Trophoblast cell (in vitro differentiated cells and primary cell): ENCODE measurements at regions not wholly inside any gene's neighbourhood (a gene's known extent, or its start where the extent isn't known, plus 50 kb on each side); places are given as distances from the start of the nearest gene placed in this dataset.

Experiments
- DNase-seq, 2 donors: peaks; one replicate each; pipeline ENCODE4 v3.0.0-alpha.2; 2016
- H2AFZ ChIP-seq: 2 replicates; pipeline ENCODE4 v1.6.1; 2013; ENCODE audit warnings: low read length, moderate library complexity, mild to moderate bottlenecking; ENCODE audit not compliant: insufficient read depth, poor library complexity
- H2AK5ac ChIP-seq: 2 replicates; pipeline ENCODE4 v1.6.1; 2013; ENCODE audit warnings: mild to moderate bottlenecking, low read length
- H2BK120ac ChIP-seq: 2 replicates; pipeline ENCODE4 v1.6.1; 2013; ENCODE audit warnings: low read length, mild to moderate bottlenecking, moderate library complexity; ENCODE audit not compliant: insufficient read depth, poor library complexity
- H2BK12ac ChIP-seq: 2 replicates; pipeline ENCODE4 v1.6.1; 2013; ENCODE audit warnings: mild to moderate bottlenecking, low read length, moderate library complexity
- H2BK5ac ChIP-seq: 2 replicates; pipeline ENCODE4 v1.6.1; 2013; ENCODE audit warnings: low read length, low read depth, moderate library complexity, mild to moderate bottlenecking; ENCODE audit not compliant: poor library complexity
- H3K14ac ChIP-seq: 2 replicates; pipeline ENCODE4 v1.6.1; 2013; ENCODE audit warnings: mild to moderate bottlenecking, low read length
- H3K18ac ChIP-seq: 2 replicates; pipeline ENCODE4 v1.6.1; 2013; ENCODE audit warnings: mild to moderate bottlenecking, low read length
- H3K23ac ChIP-seq: 2 replicates; pipeline ENCODE4 v1.6.1; 2013; ENCODE audit warnings: low read length
- H3K27ac ChIP-seq: 2 replicates; pipeline ENCODE4 v1.5.1; 2013; ENCODE audit warnings: low read depth, mild to moderate bottlenecking, inconsistent platforms, low read length, moderate library complexity
- H3K27me3 ChIP-seq: 2 replicates; pipeline ENCODE4 v1.6.1; 2013; ENCODE audit warnings: inconsistent platforms, mild to moderate bottlenecking, low read length, moderate library complexity; ENCODE audit not compliant: insufficient read depth
- H3K36me3 ChIP-seq, 2 experiments: 1 replicate in 1 of 2; 2 replicates in 1 of 2; pipeline ENCODE4 v1.6.1; 2013; ENCODE audit warnings: low read length in 2 of 2, mild to moderate bottlenecking in 2 of 2, moderate library complexity in 1 of 2; ENCODE audit not compliant: insufficient read depth in 2 of 2, control insufficient read depth in 1 of 2
- H3K4ac ChIP-seq: 2 replicates; pipeline ENCODE4 v1.6.1; 2013; ENCODE audit warnings: low read depth, mild to moderate bottlenecking, low read length, moderate library complexity
- H3K4me1 ChIP-seq, 2 experiments: 1 replicate in 1 of 2; 2 replicates in 1 of 2; pipeline ENCODE4 v1.6.1; 2013; ENCODE audit warnings: low read length in 2 of 2, mild to moderate bottlenecking in 2 of 2, moderate library complexity in 1 of 2; ENCODE audit not compliant: insufficient read depth in 2 of 2, control insufficient read depth in 1 of 2
- H3K4me2 ChIP-seq: 2 replicates; pipeline ENCODE4 v1.6.1; 2013; ENCODE audit warnings: inconsistent platforms, mild to moderate bottlenecking, low read length, moderate library complexity
- H3K4me3 ChIP-seq: 2 replicates; pipeline ENCODE4 v1.5.1; 2013; ENCODE audit warnings: mild to moderate bottlenecking, low read depth, low read length, inconsistent platforms
- H3K79me1 ChIP-seq: one replicate; pipeline ENCODE4 v1.6.1; 2013; ENCODE audit warnings: low read length
- H3K79me2 ChIP-seq: 2 replicates; pipeline ENCODE4 v1.6.1; 2013; ENCODE audit warnings: low read length, mild to moderate bottlenecking; ENCODE audit not compliant: control insufficient read depth, insufficient read depth, poor library complexity
- H3K9ac ChIP-seq: 2 replicates; pipeline ENCODE4 v1.6.1; 2013; ENCODE audit warnings: mild to moderate bottlenecking, low read length
- H3K9me3 ChIP-seq: 2 replicates; pipeline ENCODE4 v1.6.1; 2013; ENCODE audit warnings: low read depth, mild to moderate bottlenecking, control low read depth, inconsistent platforms, low read length; ENCODE audit not compliant: insufficient read depth
- H4K12ac ChIP-seq: 2 replicates; pipeline ENCODE4 v1.6.1; 2013; ENCODE audit warnings: low read depth, mild to moderate bottlenecking, low read length, moderate library complexity
- H4K8ac ChIP-seq: 2 replicates; pipeline ENCODE4 v1.6.1; 2013; ENCODE audit warnings: low read depth, mild to moderate bottlenecking, low read length, moderate library complexity
- H4K91ac ChIP-seq: one replicate; pipeline ENCODE4 v1.6.1; 2013; ENCODE audit warnings: low read depth, mild to moderate bottlenecking, low read length, moderate library complexity
- WGBS: extraction: QIAGEN DNeasy Blood & Tissue Kit; methylation state at CpG from one replicate; pipeline ENCODE4 v1.1.7; 2013; ENCODE audit warnings: missing lambda C conversion rate; ENCODE audit not compliant: insufficient read length, insufficient coverage; ENCODE audit errors: extremely low coverage; 5-methylcytosine and 5-hydroxymethylcytosine counted together

DNA sequence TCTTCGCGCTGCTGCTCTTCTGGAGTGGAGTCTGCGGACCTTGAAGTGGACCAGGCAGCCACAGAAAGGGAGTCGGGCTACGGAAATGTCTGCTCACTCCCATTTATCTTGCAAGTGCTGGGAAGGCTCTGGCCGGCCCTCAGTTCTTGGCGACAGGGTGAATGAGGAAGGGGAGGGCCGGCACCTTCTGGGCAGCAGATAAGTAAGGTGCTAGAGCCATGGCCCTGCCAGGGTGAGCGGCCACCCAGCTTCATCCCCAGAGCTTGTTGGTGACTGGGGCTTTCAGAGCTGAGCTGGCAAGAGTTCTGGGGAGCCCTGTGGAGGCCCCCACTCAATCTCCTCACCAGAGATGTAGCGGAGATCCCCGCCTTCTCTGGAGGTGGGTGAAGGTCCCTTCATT, 103.5 kb downstream of the ASB7 start:
- Histone ChIP-seq H3K4me2 (no peak overlapping the region), H3K14ac (no peak overlapping the region), H3K4ac (no peak overlapping the region), H2BK12ac (no peak overlapping the region), H2AFZ (no peak overlapping the region), H2BK5ac (no peak overlapping the region), H4K12ac (no peak overlapping the region), H3K9ac (no peak overlapping the region), H3K4me3 (no peak overlapping the region), H4K91ac (no peak overlapping the region), H3K18ac (no peak overlapping the region), H3K36me3 (no peaks in the 10 kb centered on the region), H3K23ac (no peak overlapping the region), H3K27ac (no peak overlapping the region), H3K27me3 (no peaks in the 10 kb centered on the region), H3K4me1 (no peaks in the 10 kb centered on the region), H2BK120ac (no peak overlapping the region), H3K79me1 (no peaks in the 10 kb centered on the region), H4K8ac (no peak overlapping the region), H3K79me2 (no peaks in the 10 kb centered on the region), H3K9me3 (peaks cover 13% of the 10 kb centered on the region), H2AK5ac (no peak overlapping the region)
- DNase-seq: no peak
- no CpG with 5 or more reads among the region's 11 CpGs for WGBS

DNA sequence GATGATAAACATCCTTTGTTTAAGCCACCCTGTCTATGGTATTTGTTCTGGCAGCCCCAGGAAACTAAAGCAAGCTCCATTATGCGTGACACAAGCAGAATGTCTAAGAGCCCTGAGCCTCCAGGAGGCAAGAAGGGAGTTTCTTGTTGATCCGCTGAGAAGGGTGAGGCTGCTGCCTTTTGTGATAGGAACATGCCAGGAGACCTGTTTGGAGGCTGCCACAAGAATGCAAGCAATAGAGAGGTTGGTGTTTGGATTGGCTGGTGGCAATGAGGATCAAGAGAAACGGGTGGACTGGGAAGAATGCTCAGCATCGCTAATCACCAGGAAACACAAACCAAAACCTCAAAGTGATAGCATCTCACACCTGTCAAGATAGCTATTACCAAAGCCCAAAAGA, 104.8 kb downstream of the ASB7 start:
- Histone ChIP-seq H3K14ac (no peak overlapping the region), H2BK5ac (no peak overlapping the region), H2AFZ (no peak overlapping the region), H3K27me3 (no peaks in the 10 kb centered on the region), H4K8ac (no peak overlapping the region), H4K12ac (no peak overlapping the region), H2BK12ac (no peak overlapping the region), H3K4me2 (no peak overlapping the region), H3K4ac (no peak overlapping the region), H2BK120ac (no peak overlapping the region), H3K79me1 (no peaks in the 10 kb centered on the region), H3K36me3 (no peaks in the 10 kb centered on the region), H3K79me2 (no peaks in the 10 kb centered on the region), H3K9ac (no peak overlapping the region), H3K4me1 (no peaks in the 10 kb centered on the region), H3K23ac (no peak overlapping the region), H3K4me3 (no peak overlapping the region), H2AK5ac (no peak overlapping the region), H3K27ac (no peak overlapping the region), H4K91ac (no peak overlapping the region), H3K9me3 (peaks cover 15% of the 10 kb centered on the region), H3K18ac (no peak overlapping the region)
- WGBS: no CpG with 5 or more reads among the region's 4 CpGs
- DNase-seq: peak; percentile 72 to 81

DNA sequence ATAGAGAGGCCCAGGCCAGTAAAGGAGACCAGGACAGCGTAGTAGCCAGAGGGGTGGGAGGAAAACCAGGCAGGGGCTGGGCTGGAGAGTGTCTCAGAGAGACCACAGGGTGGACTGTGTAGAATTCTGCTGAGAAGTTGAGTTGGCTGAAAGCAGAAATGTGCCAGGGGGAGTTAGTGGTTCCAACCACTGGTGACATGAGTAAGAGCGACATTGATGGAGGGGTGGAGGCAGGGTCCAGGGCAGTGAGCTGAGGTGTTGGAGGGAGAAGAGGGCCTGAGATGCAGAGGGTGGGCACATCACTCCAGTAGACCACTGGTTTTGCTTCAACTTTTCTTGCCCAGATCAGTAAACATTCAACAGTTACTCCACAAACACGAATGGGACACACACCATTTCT, 106.5 kb downstream of the ASB7 start:
- H3K9ac ChIP-seq: no peak overlapping the region
- WGBS: no CpG with 5 or more reads among the region's 3 CpGs
- H4K8ac ChIP-seq: no peak overlapping the region
- no peak overlapping the region for H3K27ac ChIP-seq
- no peak overlapping the region for H3K23ac ChIP-seq
- H3K4me2 ChIP-seq: no peak overlapping the region
- H2BK5ac ChIP-seq: no peak overlapping the region
- H2BK12ac ChIP-seq: no peak overlapping the region
- H3K79me1 ChIP-seq: peaks cover 2% of the 10 kb centered on the region
- no peak overlapping the region for H2AK5ac ChIP-seq
- no peak for DNase-seq
- no peak overlapping the region for H2BK120ac ChIP-seq
- H3K14ac ChIP-seq: no peak overlapping the region
- no peak overlapping the region for H4K12ac ChIP-seq
- H3K36me3 ChIP-seq: no peaks in the 10 kb centered on the region
- no peak overlapping the region for H3K18ac ChIP-seq
- H3K79me2 ChIP-seq: no peaks in the 10 kb centered on the region
- no peak overlapping the region for H3K4me3 ChIP-seq
- H3K4me1 ChIP-seq: peaks cover 4 to 7% of the 10 kb centered on the region in 2 experiments
- peaks cover 15% of the 10 kb centered on the region for H3K9me3 ChIP-seq
- H3K27me3 ChIP-seq: no peaks in the 10 kb centered on the region
- no peak overlapping the region for H4K91ac ChIP-seq
- H2AFZ ChIP-seq: no peak overlapping the region
- H3K4ac ChIP-seq: no peak overlapping the region

DNA sequence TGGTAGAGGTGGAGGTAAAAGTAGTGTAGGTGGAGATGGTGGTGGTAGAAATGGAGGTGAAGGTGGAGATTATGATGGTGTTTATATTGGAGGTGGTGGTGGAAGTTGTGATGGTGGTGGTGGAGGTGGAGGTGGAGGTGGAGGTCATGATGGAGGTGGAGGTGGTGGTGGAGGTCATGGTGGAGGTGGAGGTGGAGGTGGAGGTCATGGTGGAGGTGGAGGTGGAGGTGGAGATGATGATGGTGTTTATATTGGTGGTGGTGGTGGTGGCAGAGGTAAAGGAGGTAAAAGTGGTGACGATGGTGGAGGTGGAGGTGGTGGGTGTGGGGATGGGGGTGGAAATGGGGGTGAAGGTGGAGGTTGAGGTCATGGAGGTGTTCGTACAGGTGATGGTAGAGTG, 107.8 kb downstream of the ASB7 start:
- Histone ChIP-seq H2BK5ac (no peak overlapping the region), H4K12ac (no peak overlapping the region), H3K27ac (no peak overlapping the region), H3K4ac (no peak overlapping the region), H3K23ac (no peak overlapping the region), H2BK12ac (no peak overlapping the region), H3K9ac (no peak overlapping the region), H3K79me1 (peaks cover 2% of the 10 kb centered on the region), H4K91ac (no peak overlapping the region), H2BK120ac (no peak overlapping the region), H3K9me3 (peaks cover 11% of the 10 kb centered on the region), H2AK5ac (no peak overlapping the region), H3K27me3 (no peaks in the 10 kb centered on the region), H3K79me2 (no peaks in the 10 kb centered on the region), H3K4me2 (no peak overlapping the region), H3K18ac (no peak overlapping the region), H3K4me1 (peaks cover 4 to 7% of the 10 kb centered on the region in 2 experiments), H3K36me3 (no peaks in the 10 kb centered on the region), H3K4me3 (no peak overlapping the region), H3K14ac (no peak overlapping the region), H4K8ac (no peak overlapping the region), H2AFZ (no peak overlapping the region)
- WGBS: no CpG with 5 or more reads among the region's 2 CpGs
- no peak for DNase-seq
